H9 (cell line): ENCODE measurements at regions not wholly inside any gene's neighbourhood (a gene's known extent, or its start where the extent isn't known, plus 50 kb on each side); places are given as distances from the start of the nearest gene placed in this dataset.

Experiments
- DNase-seq: peaks from one replicate; pipeline ENCODE4 v3.0.0-alpha.2; 2017
- H2AFZ ChIP-seq: one replicate; pipeline ENCODE4 v1.6.1; 2013; ENCODE audit warnings: mild to moderate bottlenecking, low read length, control low read depth, moderate library complexity
- H2AK5ac ChIP-seq: 2 replicates; pipeline ENCODE4 v1.6.1; 2013; ENCODE audit warnings: low read length, control low read depth, mixed read lengths; ENCODE audit not compliant: insufficient read length
- H2BK120ac ChIP-seq: one replicate; pipeline ENCODE4 v1.6.1; 2013; ENCODE audit warnings: low read depth, mild to moderate bottlenecking, low read length, control low read depth, inconsistent platforms; ENCODE audit not compliant: poor library complexity, severe bottlenecking
- H2BK12ac ChIP-seq: 2 replicates; pipeline ENCODE4 v1.6.1; 2013; ENCODE audit warnings: low read length, control low read depth, mixed read lengths, low read depth; ENCODE audit not compliant: insufficient read length
- H2BK15ac ChIP-seq: 2 replicates; pipeline ENCODE4 v1.6.1; 2013; ENCODE audit warnings: low read depth, low read length, control low read depth
- H2BK20ac ChIP-seq: one replicate; pipeline ENCODE4 v1.6.1; 2013; ENCODE audit warnings: low read depth, mild to moderate bottlenecking, low read length, control low read depth, inconsistent platforms; ENCODE audit not compliant: poor library complexity, severe bottlenecking
- H2BK5ac ChIP-seq: 2 replicates; pipeline ENCODE4 v1.6.1; 2013; ENCODE audit warnings: low read length, control low read depth, mixed read lengths; ENCODE audit not compliant: insufficient read length
- H3K14ac ChIP-seq: 2 replicates; pipeline ENCODE4 v1.6.1; 2013; ENCODE audit warnings: low read length, control low read depth; ENCODE audit not compliant: insufficient read depth
- H3K18ac ChIP-seq: 2 replicates; pipeline ENCODE4 v1.6.1; 2013; ENCODE audit warnings: low read depth, mild to moderate bottlenecking, mixed read lengths, low read length, control low read depth; ENCODE audit not compliant: insufficient read length
- H3K23ac ChIP-seq: 2 replicates; pipeline ENCODE4 v1.6.1; 2013; ENCODE audit warnings: low read length, control low read depth, mixed read lengths, low read depth; ENCODE audit not compliant: insufficient read length
- H3K23me2 ChIP-seq: 2 replicates; pipeline ENCODE4 v1.6.1; 2013; ENCODE audit warnings: low read depth, mild to moderate bottlenecking, mixed read lengths, low read length, control low read depth; ENCODE audit not compliant: insufficient read length, poor library complexity, severe bottlenecking
- H3K27ac ChIP-seq: 2 replicates; pipeline ENCODE4 v1.5.1; 2013; ENCODE audit warnings: low read length, control low read depth, mixed read lengths, low read depth; ENCODE audit not compliant: insufficient read length
- H3K27me3 ChIP-seq: 2 replicates; pipeline ENCODE4 v1.6.1; 2013; ENCODE audit warnings: low read length, control low read depth, inconsistent platforms; ENCODE audit not compliant: insufficient read depth
- H3K4ac ChIP-seq: 2 replicates; pipeline ENCODE4 v1.6.1; 2013; ENCODE audit warnings: low read depth, mild to moderate bottlenecking, control low read depth, inconsistent platforms, low read length, moderate library complexity
- H3K4me1 ChIP-seq: 2 replicates; pipeline ENCODE4 v1.6.1; 2013; ENCODE audit warnings: low read length, control low read depth, inconsistent platforms; ENCODE audit not compliant: insufficient read depth
- H3K4me2 ChIP-seq: 2 replicates; pipeline ENCODE4 v1.6.1; 2013; ENCODE audit warnings: low read length, control low read depth, mixed read lengths; ENCODE audit not compliant: insufficient read length, insufficient read depth
- H3K56ac ChIP-seq: 2 replicates; pipeline ENCODE4 v1.6.1; 2013; ENCODE audit warnings: low read depth, mild to moderate bottlenecking, mixed read lengths, low read length, control low read depth; ENCODE audit not compliant: insufficient read length
- H3K79me1 ChIP-seq: 2 replicates; pipeline ENCODE4 v1.6.1; 2013; ENCODE audit warnings: low read depth, mild to moderate bottlenecking, moderate library complexity, low read length, control low read depth, inconsistent platforms; ENCODE audit not compliant: insufficient read depth, poor library complexity, severe bottlenecking
- H3K79me2 ChIP-seq: 2 replicates; pipeline ENCODE4 v1.6.1; 2013; ENCODE audit warnings: low read length, control low read depth, inconsistent platforms; ENCODE audit not compliant: insufficient read depth
- H3K9ac ChIP-seq: 2 replicates; pipeline ENCODE4 v1.6.1; 2013; ENCODE audit warnings: low read length, control low read depth, mixed read lengths; ENCODE audit not compliant: insufficient read length; ENCODE audit errors: extremely low read depth
- H3K9me3 ChIP-seq: one replicate; pipeline ENCODE4 v1.6.1; 2013; ENCODE audit warnings: low read depth, low read length, inconsistent platforms; ENCODE audit not compliant: control insufficient read depth
- H3T11ph ChIP-seq: one replicate; pipeline ENCODE4 v1.6.1; 2013; ENCODE audit warnings: mild to moderate bottlenecking, low read length, control low read depth, inconsistent platforms
- H4K20me1 ChIP-seq: one replicate; pipeline ENCODE4 v1.6.1; 2013; ENCODE audit not compliant: control insufficient read depth, insufficient read length, insufficient read depth
- H4K5ac ChIP-seq: 2 replicates; pipeline ENCODE4 v1.6.1; 2013; ENCODE audit warnings: low read depth, mild to moderate bottlenecking, mixed read lengths, low read length, control low read depth; ENCODE audit not compliant: insufficient read length
- H4K8ac ChIP-seq: replicated peaks from 2 replicates; pipeline ENCODE4 v1.6.1; 2013; ENCODE audit warnings: low read length, control low read depth, mixed read lengths, low read depth; ENCODE audit not compliant: insufficient read length
- H4K91ac ChIP-seq: 2 replicates; pipeline ENCODE4 v1.6.1; 2013; ENCODE audit warnings: low read depth, mild to moderate bottlenecking, moderate library complexity, mixed read lengths, low read length, control low read depth; ENCODE audit not compliant: insufficient read length
- H3K27ac Mint-ChIP-seq, 3 experiments: 2 replicates in 2 of 3; 3 replicates in 1 of 3; pipeline ENCODE4 v1.8.0; 2020 to 2021; ENCODE audit warnings: mixed read lengths in 3 of 3, mild to moderate bottlenecking in 1 of 3, moderate library complexity in 1 of 3
- H3K27me3 Mint-ChIP-seq: 2 replicates; pipeline ENCODE4 v1.8.0; 2021; ENCODE audit warnings: low read depth, mild to moderate bottlenecking, moderate library complexity, mixed read lengths
- H3K36me3 Mint-ChIP-seq, 3 experiments: 2 replicates in 2 of 3; 3 replicates in 1 of 3; pipeline ENCODE4 v1.8.0; 2020 to 2021; ENCODE audit warnings: low read depth in 3 of 3, mixed read lengths in 3 of 3; ENCODE audit not compliant: insufficient read depth in 1 of 3
- H3K4me1 Mint-ChIP-seq, 2 experiments: 2 replicates each; pipeline ENCODE4 v1.8.0; 2020; ENCODE audit warnings: mixed read lengths in 2 of 2
- H3K4me3 Mint-ChIP-seq, 2 experiments: 2 replicates in 1 of 2; 3 replicates in 1 of 2; pipeline ENCODE4 v1.8.0; 2020 to 2021; ENCODE audit warnings: mild to moderate bottlenecking in 2 of 2, mixed read lengths in 2 of 2, moderate library complexity in 1 of 2
- H3K9me3 Mint-ChIP-seq, 2 experiments: 2 replicates in 1 of 2; 3 replicates in 1 of 2; pipeline ENCODE4 v1.8.0; 2020; ENCODE audit warnings: mild to moderate bottlenecking in 2 of 2, mixed read lengths in 2 of 2, moderate library complexity in 1 of 2
- WGBS: extraction: QIAGEN DNeasy Blood & Tissue Kit; methylation state at CpG from one replicate; pipeline ENCODE4 v1.1.7; 2013; ENCODE audit warnings: missing lambda C conversion rate, low lambda C conversion rate, mixed read lengths; ENCODE audit not compliant: insufficient read length; ENCODE audit errors: extremely low coverage; 5-methylcytosine and 5-hydroxymethylcytosine counted together
- TF ChIP-seq, protein P1 (sequence below): fragments of 200-600 bp; sonication (generic); conservative IDR thresholded peaks from 3 replicates; pipeline ENCODE4 v1.8.0; 2021; ENCODE audit warnings: antibody characterized with exemption, mild to moderate bottlenecking

DNA sequence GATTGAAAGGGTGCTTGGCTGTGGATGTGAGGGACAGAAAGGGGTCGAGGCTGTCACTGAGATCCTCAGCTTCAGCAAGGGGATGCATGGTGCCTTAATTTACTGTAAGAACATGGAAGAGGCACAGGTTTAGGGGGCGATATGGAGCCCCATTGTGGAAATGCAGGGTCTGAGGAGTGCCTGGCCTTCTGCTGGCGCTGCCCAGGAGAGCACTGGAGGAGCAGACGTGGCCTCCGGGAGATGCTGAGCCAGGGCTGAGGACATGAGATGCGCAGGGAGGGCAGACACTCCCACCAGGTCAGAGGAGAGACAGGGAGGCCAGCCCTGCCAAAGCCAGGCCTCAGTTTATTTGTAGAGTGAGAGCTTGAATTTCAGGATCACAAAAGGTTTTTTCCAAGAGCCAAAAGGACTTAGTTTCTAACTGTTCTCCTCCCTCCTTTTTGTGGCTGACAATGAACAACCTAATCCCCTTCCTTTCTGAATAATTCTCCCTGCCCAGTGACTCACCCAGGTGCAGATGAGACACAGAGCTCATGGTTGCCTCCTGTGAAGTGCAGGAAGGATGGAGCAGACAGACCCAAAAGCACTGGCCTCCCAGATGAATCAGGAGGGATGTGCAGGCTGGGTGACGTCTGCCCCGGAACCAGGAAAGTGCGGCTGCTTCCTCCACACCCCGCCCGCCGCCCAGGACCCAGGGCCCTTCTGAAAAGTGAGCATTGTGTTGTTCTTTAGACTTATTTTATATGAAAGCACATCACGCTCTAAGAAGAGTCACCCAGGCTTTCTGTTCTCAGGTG is 73.0 kb upstream of the TMPRSS2 start:
- Histone ChIP-seq H3K9me3 (peaks cover 4% of the 10 kb centered on the region), H3K56ac (no peak overlapping the region), H3K9ac (no peak overlapping the region), H2BK5ac (no peak overlapping the region), H3K4me2 (no peak overlapping the region), H2AK5ac (no peak overlapping the region), H3K14ac (no peak overlapping the region; the same call in 1 of the 2 replicates), H2AFZ (no peak overlapping the region), H4K5ac (no peak overlapping the region), H3K23me2 (no peaks in the 10 kb centered on the region), H3K79me1 (no peaks in the 10 kb centered on the region), H4K91ac (no peak overlapping the region), H3T11ph (no peak overlapping the region), H2BK120ac (no peak overlapping the region), H4K20me1 (peaks cover 2% of the 10 kb centered on the region), H3K18ac (no peak overlapping the region), H2BK15ac (no peak overlapping the region), H4K8ac (no peak overlapping the region), H3K4ac (no peak overlapping the region), H2BK20ac (no peak overlapping the region), H3K23ac (no peak overlapping the region), H3K27ac (no peak overlapping the region), H2BK12ac (no peak overlapping the region), H3K79me2 (no peaks in the 10 kb centered on the region), H3K4me1 (no peaks in the 10 kb centered on the region; the same call in 1 of the 2 replicates), H3K27me3 (no peaks in the 10 kb centered on the region)
- Mint-ChIP-seq H3K36me3 (peaks cover 3 to 21% (median 4%) of the 10 kb centered on the region in 3 experiments; a peak in 5 of 7 replicates), H3K9me3 (peaks cover 23 to 26% of the 10 kb centered on the region in 2 experiments), H3K4me1 (peaks cover 15 to 21% of the 10 kb centered on the region in 2 experiments), H3K27ac (peak overlapping the region in 1 of 3 experiments; percentile 3; a peak in 1 of 7 replicates), H3K4me3 (no peak overlapping the region), H3K27me3 (peaks cover 5% of the 10 kb centered on the region)
- TF ChIP-seq, protein P1, sequence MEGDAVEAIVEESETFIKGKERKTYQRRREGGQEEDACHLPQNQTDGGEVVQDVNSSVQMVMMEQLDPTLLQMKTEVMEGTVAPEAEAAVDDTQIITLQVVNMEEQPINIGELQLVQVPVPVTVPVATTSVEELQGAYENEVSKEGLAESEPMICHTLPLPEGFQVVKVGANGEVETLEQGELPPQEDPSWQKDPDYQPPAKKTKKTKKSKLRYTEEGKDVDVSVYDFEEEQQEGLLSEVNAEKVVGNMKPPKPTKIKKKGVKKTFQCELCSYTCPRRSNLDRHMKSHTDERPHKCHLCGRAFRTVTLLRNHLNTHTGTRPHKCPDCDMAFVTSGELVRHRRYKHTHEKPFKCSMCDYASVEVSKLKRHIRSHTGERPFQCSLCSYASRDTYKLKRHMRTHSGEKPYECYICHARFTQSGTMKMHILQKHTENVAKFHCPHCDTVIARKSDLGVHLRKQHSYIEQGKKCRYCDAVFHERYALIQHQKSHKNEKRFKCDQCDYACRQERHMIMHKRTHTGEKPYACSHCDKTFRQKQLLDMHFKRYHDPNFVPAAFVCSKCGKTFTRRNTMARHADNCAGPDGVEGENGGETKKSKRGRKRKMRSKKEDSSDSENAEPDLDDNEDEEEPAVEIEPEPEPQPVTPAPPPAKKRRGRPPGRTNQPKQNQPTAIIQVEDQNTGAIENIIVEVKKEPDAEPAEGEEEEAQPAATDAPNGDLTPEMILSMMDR, result 0 out of 3 replicates have a peak, but pooled peaks have one; percentile 17
- no peak for DNase-seq
- no CpG with 5 or more reads among the region's 13 CpGs for WGBS
